ENCODE measurements at regions not wholly inside any gene's neighbourhood (a gene's known extent, or its start where the extent isn't known, plus 50 kb on each side); places are given as distances from the start of the nearest gene placed in this dataset.

GRCh38 chr15:85932391-85932790, 137.7 kb upstream of the KLHL25 start:
- no peak for DNase-seq (ENCODE audit: low read depth, low spot score)
- in situ Hi-C loops (cut with HindIII; ENCODE audit: low sequenced_read_pairs): no loop called here
- no peak for TF ChIP-seq CTCF (IDR thresholded peaks at IDR 0.05; ENCODE audit: low read depth, low read length)
- no peak overlapping the region for H3K4me3 ChIP-seq (ENCODE audit: low read depth, low read length)

- no peak overlapping the region for H3K4me3 ChIP-seq (ENCODE audit: low read depth, low read length)
- TF ChIP-seq CTCF (IDR thresholded peaks at IDR 0.05; ENCODE audit: low read depth, low read length): no peak
- in situ Hi-C loops (cut with HindIII; ENCODE audit: low sequenced_read_pairs): no loop called here
- no peak for DNase-seq (ENCODE audit: low read depth, low spot score)
These were observed 140.0 kb upstream of the KLHL25 start for GRCh38 chr15:85934691-85935090.

- TF ChIP-seq CTCF (IDR thresholded peaks at IDR 0.05; ENCODE audit: low read depth, low read length): no peak
- H3K4me3 ChIP-seq (ENCODE audit: low read depth, low read length): no peak overlapping the region
- in situ Hi-C loops (cut with HindIII; ENCODE audit: low sequenced_read_pairs): no loop called here
- DNase-seq (ENCODE audit: low read depth, low spot score): no peak
These were observed 140.5 kb upstream of the KLHL25 start for GRCh38 chr15:85935182-85935581.

- H3K4me3 ChIP-seq (ENCODE audit: low read depth, low read length): no peak overlapping the region
- no peak for TF ChIP-seq CTCF (IDR thresholded peaks at IDR 0.05; ENCODE audit: low read depth, low read length)
- in situ Hi-C loops (cut with HindIII; ENCODE audit: low sequenced_read_pairs): no loop called here
- DNase-seq (ENCODE audit: low read depth, low spot score): no peak
These were observed 142.0 kb upstream of the AGBL1 start for GRCh38 chr15:85937661-85938060.

- DNase-seq (ENCODE audit: low read depth, low spot score): peak; percentile 48
- no peak overlapping the region for H3K4me3 ChIP-seq (ENCODE audit: low read depth, low read length)
- no peak for TF ChIP-seq CTCF (IDR thresholded peaks at IDR 0.05; ENCODE audit: low read depth, low read length)
- in situ Hi-C loops (cut with HindIII; ENCODE audit: low sequenced_read_pairs): no loop called here
These were observed 138.3 kb upstream of the AGBL1 start for GRCh38 chr15:85941186-85941855.

- TF ChIP-seq CTCF (IDR thresholded peaks at IDR 0.05; ENCODE audit: low read depth, low read length): no peak
These were observed 137.0 kb upstream of the AGBL1 start for GRCh38 chr15:85942632-85943031.

More at GRCh38 chr15:85942632-85943031, 137.0 kb upstream of the AGBL1 start:
- in situ Hi-C loops (cut with HindIII; ENCODE audit: low sequenced_read_pairs): no loop called here
- H3K4me3 ChIP-seq (ENCODE audit: low read depth, low read length): no peak overlapping the region
- no peak for DNase-seq (ENCODE audit: low read depth, low spot score)
